GM19463 (cell line): ENCODE measurements at regions not wholly inside any gene's neighbourhood (a gene's known extent, or its start where the extent isn't known, plus 50 kb on each side); places are given as distances from the start of the nearest gene placed in this dataset.
A peak's percentile ranks its signal among the peaks of the same experiment; 100 is the strongest.

Source experiments
- ATAC-seq: cut with Tn5 transposase; IDR thresholded peaks from one replicate; pipeline ENCODE4 v1.9.1; 2021; ENCODE audit warnings: mild to moderate bottlenecking, moderate library complexity; ENCODE audit not compliant: unreplicated experiment

DNA sequence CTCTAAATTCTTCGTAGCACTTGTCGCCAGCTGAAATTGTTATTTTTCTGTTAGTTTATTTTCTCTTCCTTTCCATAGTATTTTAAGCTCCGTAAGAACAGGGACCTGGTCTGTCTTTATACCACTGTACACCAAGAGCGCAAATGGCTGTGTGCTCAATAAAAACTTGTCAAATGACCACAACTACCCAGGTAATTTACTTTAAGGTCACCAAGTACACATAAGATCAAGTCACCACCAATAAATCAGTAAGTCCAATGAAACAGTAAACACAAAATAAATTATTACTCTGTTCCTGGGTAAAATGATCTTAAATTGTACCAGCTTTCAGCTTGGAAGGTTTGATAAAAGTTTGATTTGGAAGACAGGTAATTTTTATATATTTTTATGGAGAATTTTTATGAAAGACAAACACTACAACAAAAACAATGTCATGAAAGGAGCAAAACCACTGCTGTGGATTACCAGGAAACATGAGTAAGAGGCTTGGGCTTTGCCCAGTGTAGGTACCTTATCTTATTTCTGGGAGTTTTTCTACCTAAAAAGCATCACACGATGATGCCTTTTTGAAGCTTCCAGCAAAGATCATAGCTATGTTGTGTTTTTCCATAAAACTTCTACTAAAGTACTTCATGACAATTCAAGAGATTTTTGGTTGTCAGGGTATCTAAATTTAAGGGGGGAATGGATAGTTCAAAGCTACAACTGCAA, 406.8 kb downstream of the SHQ1 start:
- ATAC-seq: no peak

DNA sequence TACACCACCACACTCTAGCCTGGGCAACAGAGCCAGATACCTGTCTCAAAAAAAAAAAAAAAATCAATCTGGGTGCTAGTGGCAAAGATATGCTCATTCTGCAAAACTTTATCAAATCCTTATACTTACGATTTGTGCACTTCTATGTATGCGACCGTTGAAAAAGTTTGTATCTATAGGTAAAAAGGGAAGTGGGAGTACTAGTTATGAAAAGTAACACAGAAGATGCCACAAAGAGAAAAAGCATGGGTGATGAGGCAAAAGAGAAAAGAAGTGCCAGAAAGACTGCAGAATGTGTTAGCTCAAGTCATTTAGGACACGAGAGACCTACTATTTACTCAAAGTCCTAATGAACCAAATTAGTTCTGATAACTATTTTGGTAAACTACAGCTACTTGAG, 407.8 kb downstream of the SHQ1 start:
- peak; percentile 31 for ATAC-seq

DNA sequence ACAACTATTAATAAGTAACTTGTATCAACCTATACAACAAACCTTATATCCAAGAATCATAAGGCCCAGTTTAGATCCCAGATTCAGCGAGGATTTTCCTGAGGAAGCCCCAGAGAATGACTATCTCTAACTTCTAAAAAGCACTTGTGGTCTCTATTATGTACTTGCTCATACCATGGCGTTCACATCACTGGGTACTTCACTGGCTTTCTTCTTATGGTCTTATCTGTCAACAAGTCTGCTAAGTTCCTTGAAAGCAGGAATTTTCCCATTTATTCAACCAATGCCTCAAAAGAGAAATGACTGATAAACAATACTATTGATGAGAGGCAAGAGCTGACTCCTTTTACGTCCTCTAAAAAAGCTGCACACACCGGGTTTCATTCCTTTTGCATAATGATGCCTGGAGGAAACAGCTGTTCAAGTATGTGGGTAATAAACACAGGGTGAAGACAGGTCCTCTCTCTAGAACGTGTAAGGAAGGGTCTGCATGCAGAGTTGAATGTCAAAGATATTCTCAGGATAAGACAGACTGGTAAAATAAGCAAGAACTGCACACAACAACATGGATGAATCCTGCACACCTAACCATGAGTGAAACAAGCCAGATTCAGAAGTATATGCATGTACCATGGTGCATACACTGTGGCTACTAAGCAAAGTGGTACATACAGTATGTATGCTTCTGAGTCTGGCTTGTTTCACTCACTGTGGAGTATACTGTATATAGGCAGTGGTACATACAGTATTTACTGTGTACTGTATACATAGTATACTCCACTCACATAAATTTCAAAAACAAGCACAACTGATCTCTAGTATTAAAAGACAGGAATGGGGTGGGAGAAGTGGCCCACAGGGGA, 408.7 kb downstream of the SHQ1 start:
- ATAC-seq: peak; percentile 62

DNA sequence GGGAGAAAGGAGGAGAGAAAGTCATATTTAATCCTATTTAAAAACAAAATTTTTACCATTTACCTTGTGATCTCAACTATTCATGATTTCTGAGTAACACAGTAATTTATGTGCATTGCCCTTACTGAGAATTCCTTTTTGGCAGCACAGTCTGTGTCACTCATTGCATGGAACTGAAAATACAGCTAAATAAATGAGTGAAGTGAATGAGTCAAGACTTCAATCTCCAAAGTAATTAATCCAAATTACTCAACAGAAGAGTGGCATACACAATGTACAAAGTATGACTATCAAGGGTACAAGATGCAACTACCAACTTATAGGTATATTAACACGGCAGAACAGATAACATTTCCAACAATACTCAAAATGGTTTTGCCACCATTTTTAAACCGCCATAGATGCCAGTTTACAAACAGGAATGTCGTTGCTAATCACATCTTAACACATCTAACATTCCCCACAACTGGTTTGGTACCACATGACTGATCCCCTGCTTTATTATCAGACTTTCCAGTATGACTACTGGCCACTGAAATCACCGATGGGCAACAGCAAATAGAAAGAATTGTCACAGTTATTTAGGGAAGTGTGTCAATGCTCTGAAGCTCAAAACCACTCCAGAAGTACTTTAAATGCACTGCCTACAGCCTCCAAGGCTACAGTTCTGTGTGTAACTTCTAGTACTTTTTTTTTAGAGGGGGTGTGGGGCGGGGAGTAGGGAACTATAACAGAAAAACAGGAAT, 410.4 kb downstream of the SHQ1 start:
- ATAC-seq: no peak

DNA sequence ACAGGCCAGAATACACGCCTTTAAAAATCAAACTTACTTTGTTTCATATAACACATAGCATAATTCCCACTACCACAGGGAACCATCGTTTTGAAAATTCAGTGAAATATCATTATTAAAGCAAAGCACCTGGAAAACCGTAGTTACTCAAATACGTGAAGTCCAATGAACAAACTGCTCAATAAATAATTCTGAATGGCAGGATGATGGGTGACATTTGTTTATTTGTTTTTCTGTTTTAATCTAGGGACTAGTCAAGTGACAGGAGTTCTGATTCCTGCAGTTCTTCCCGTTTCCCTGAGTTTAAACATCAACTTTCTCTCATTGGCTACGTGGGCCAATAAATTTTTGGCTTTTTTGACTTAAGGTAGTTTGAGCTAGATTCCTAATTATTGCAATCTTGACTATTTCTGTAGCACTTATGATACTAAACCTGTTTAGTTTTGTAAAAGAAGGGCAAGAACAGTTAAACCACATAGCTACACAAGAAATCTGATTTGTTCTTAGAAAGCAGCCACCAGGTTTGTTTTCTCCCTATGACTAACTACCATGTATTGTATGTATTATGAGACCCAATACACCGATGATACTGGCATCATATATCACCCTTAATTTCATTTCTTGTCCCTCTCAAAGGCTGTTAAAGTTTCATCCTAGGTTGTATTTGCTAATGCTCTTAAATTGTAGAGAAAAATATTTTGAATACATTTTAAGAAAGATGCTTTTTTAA, 411.2 kb downstream of the SHQ1 start:
- no peak for ATAC-seq

DNA sequence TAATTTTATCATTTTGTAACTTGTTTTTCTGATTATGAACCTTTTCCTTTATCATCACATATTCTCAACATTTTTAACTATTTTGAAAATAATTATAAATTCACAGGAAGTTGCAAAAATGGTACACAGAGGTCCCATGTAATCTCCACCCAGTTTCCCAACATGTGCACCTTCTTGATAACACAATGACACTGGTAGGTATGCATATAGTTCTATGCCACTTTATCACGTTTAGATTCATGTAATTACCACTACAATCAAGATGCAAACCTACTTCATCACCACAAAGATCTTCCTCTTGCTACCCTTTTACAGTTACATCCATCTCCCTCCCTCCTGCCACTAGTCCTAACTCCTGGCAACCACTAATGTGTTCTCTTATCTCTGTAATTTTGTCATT, 413.9 kb downstream of the SHQ1 start:
- ATAC-seq: no peak

DNA sequence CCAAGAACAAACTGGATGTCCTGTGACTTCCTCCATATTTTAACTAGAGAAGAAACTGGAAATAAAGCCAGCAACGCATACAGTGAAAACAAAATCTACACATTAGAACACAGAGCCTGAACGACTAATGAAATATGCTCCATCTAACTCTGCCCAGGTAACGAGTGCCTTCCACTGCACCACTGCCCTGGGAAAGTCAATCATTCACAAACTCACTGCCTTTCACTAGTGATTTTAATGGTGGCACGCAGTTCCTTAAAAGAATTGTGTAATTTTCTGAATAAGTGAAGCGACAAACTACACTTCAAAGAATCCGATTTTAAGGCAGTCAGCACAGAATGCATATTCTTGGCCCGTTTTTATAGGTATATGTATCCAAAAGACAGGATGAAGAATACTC, 416.0 kb downstream of the SHQ1 start:
- ATAC-seq: no peak

DNA sequence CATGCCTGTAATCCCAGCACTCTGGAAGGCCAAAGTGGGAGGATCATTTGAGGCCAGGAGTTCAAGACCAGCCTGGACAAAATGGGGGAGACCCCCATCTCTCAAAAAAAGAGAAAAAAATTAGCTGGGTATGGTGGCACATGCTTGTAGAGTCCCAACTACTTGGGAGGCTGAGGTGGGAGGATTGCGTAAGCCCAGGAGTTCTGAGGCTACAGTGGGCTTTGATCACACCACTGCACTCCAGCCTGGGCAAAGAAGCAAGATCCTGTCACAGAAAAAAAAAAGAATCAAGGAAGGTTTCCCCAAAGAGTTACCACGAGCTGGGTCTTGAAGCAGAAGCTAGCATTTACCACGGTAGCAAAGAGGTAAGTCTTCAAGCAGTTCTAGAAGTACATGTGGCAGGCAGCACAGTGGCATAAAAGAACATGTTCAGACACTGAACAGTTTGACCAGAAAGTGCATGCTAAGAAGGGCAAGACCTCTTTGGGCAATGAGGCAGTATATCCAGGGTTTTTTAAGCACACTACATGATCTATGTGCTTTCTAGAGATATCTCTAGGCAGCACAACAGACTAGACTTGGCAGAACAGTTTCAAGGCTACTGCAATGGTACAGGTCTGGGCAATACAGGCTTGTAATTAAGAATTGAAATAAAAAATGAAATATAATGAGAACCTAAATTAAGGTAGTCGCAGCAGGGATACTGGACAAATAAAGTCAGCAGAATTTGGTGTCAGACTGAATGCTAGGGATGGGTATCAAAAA, 418.5 kb downstream of the SHQ1 start:
- no peak for ATAC-seq

DNA sequence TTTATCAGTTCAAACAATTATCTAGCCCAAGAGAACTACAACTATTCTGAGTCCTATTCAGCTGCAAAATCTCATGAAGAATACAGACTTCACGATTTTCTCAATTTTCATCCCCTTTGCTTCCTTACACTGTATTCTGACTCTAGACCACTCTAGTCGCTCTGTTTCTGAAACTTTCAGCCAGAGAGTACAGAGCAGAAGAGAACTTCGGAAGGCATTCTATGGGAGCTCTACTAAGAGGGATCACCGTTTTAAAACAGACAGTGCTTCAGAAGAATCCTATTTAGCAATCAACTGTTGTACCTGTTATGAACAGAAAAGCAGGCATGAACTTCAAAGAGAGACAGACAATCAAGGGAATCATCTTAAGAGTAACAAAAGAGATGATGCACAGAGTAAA, 419.4 kb downstream of the SHQ1 start:
- no peak for ATAC-seq

DNA sequence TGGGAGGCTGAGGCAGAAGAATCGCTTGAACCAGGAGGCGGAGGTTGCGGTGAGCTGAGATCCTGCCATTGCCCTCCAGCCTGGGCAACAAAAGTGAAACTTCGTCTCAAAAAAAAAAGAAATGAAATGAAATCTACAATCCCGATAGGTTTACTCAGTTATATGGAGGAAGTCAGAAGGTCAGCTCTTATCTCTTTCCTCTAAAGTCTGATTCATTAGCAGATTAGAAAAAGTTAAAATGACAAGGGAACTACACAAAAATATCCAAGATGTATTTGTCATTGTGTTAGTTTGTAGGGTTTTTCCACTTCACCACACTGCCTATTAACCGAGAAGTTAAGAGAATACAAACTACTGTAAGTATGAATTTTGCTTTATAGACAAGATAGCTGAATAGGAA, 420.6 kb downstream of the SHQ1 start:
- ATAC-seq: no peak

DNA sequence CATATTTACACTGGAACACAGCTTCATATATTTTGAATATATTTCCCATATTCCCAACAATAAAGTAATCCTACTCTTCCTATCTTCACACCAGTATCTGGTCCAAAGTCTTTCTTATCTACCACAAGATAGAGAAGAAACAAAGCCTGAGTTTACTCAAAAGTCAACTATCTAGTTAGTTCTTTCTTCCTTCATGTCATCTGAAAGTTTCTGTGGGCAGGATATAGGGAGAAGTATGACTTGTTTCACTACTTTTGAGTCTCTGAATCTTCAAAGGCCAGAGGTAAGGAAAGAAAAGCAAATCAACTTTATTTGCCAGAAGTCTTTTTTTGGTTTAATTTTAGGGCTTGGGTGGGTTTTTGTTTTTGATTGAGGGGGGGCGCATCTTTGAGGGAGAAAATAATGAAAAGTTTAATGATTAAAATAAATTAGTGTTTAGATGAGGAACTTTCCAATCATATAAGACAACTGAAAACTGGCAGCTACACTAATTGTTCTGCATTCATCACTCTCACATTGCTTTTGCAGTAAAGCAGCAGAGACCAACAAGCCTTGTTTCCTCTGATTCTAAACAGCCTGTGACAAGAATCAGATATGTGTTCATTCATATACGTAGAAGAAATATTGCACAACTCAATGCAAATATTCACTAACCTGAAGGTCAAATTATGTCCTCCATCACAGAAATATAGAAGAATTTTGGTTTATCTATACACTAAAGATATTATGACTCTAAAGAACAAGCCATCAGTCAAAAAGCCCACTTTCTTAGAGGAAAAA, 421.4 kb downstream of the SHQ1 start:
- ATAC-seq: peak; percentile 71

DNA sequence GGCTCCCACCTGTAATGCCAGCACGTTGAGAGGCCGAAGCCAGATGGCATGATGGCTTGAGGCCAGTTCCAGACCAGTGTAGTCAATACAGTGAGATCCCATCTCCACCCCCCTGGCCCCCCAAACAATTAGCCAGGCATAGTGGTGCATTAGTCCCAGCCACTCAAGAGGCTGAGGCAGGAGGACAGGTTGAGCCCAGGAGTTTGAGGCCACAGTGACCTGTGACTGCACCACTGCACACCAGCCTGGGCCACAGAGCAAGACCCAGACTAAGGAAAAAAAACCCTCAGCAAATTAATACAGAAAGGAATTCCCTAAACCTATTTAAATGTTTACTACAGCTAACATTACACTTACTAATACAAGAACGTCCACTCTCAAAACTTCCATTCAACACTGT, 424.6 kb downstream of the SHQ1 start:
- ATAC-seq: no peak

DNA sequence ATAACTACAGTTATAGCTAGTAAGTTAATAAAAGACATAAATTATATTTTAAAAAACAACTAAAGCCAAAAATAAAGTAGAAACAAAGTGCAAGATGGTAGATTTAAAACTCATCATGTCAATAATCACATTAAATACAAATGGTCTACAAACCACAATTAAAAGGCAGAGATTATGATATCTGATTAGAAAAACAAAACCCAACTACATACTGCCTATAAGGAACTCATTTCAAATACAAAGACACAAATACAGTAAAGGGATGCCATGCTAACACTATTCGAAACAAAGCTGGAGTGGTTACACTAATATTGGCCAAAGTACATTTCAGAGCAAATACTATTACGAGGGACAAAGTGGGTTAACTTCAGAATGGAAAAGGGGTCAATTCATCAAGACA, 426.5 kb downstream of the SHQ1 start:
- no peak for ATAC-seq

DNA sequence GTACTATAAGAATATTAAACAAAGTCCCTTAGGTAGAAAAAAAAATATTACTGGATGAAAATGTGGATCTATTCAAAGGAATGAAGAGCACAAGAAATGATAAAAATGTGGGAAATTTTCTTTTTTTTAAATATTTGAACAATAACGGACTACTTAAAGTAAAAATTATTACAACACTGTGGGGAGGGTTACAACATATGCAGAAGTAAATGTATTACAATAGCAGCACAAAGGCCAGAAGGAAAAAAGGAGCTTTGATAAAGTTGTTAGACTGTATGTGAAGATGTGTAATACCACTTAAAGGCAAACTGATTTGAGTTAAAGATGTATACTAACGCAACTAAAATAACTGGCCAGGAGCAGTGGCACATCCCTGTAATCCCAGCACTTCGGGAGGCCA, 427.1 kb downstream of the SHQ1 start:
- no peak for ATAC-seq

DNA sequence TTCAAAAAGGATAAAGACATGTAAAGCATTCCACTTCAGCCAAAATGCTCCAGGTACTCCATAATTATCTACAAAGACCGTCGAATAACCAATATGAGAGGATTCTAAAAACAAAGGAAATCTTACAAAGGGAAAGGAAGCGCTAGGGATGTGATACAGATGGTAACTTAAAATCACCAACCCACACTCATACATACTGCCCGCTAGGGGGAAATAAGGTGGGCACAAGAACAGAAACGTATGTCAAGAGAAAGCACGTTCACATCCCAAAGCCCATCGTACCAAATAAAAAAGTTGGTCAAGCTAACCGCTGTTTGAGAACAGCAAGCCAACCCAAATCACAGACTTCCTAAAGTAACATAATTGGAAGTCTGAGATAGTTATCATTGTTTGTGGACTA, 429.4 kb downstream of the SHQ1 start:
- no peak for ATAC-seq

DNA sequence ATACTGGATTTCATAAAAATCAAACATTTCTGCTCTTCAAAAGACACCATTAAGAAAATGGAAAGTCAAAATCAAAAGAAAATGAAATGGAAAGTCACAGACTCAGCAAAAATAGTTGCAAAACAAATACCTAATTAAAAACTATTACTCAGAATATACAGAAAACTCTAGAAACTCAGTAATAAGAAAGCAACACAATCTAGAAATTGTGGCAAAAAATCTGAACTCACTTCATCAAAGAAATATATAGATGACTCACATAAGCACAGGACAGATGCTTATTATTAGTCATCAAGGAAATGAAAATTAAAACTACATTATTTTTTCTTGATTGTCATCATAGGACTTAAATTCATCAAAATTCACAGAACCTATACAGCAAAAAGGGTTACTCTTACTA, 430.0 kb downstream of the SHQ1 start:
- no peak for ATAC-seq

DNA sequence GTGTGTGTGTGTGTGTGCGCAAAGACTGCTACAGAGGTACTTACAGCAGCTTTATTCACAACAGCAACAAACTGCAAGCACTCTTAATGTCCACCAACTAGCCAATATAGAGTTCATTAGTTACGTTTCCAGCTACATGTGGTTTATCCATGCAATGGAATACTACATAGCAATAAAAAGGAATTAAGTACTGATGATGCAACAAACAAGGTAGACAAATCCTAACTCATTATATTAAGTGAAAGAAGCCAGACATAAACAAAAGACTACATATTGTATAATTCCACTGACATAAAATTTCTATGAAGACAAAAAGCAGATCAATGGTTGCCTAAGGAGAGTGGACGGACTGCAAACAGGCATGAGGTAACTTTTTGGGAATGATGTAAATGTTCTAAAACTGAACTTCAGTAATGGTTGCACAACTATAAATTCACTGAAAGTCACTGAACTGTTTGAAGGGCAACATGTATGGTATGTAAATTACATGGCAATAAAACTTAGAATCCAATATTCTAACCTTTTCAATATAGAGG, 433.7 kb downstream of the SHQ1 start:
- no peak for ATAC-seq

DNA sequence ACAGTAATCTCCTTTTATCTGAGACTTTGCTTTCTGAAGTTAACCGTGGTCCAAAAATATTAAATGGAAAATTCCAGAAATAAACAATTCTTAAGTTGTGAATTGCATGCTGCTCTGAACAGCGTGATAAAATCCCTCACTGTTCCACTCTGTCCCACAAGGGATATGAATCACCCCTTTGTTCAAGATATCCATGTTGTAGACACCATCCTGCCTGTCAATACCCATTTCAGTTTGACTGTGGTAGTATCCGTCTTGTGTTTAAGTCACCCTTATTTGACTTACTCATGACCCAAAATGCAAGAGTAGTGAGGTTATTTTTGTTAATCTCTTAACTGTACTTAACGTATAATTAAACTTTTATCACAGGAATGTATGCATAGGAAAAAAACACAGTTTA, 435.0 kb downstream of the SHQ1 start:
- ATAC-seq: no peak

DNA sequence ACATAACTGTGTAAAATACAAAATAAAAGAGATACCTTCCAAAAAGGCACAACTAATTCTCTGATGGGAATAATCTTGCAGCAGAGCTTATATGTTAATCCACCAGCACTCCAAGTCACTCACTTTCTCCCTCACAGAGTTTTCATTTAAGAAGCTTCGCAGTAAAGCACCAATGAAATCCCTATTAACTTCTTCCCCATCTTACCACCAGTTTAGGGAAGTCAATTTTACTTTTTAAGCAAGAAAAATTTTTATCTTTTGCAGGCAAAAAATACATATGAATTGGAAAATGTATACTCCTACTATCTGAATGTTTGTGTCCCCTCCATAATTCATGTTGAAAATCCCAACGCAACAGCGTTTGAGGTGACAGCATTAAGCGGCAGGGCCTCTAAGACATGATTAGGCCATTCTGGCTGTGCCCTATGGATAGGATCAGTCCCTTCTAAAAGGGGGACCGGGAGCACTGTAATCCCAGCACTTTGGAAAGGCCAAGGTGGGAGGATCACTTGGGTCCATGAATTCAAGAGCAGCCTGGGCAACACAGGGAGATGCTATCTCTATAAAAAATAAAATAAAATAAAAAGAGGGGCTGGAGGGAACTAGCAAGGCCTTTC, 435.8 kb downstream of the SHQ1 start:
- ATAC-seq: no peak
